Tibial nerve (tissue), 3 donors: ENCODE measurements at regions not wholly inside any gene's neighbourhood (a gene's known extent, or its start where the extent isn't known, plus 50 kb on each side); places are given as distances from the start of the nearest gene placed in this dataset.

ENCODE experiments used
- CTCF ChIP-seq, 5 experiments: fragments of 200-600 bp in 3 of 5; fragments of 450-650 bp in 2 of 5; sonication (generic) in 3 of 5; IDR thresholded peaks; one replicate each; pipeline ENCODE4 v1.5.1; 2016 to 2019; ENCODE audit warnings: antibody characterized with exemption in 5 of 5, mild to moderate bottlenecking in 3 of 5, moderate library complexity in 2 of 5
- POLR2A ChIP-seq, 2 donors: fragments of 450-650 bp; IDR thresholded peaks; one replicate each; pipeline ENCODE4 v1.6.1; 2017; ENCODE audit warnings: antibody characterized with exemption in 2 of 2, mild to moderate bottlenecking in 2 of 2, moderate library complexity in 2 of 2

DNA sequence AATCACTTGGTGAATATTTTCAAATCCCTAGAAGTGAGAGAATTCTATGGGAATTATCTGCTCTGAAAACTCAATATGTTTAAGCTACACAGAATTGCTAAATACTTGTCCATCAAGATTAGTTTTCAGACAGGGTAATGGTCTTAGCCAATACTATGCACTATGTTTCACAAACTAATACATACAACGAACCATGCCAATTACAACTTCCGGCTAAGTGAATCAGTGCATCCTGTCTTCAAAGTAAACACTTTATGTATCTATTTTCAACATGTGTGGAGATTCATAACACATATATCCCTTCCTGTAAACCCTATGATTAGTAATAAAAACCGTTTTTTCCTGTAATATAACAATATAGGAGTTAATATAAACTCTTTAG, 181.5 kb downstream of the POSTN start:
- TF ChIP-seq CTCF (IDR thresholded peaks at IDR 0.05), result no peak
- TF ChIP-seq POLR2A (IDR thresholded peaks at IDR 0.05), result no peak
